ENCODE measurements at regions not wholly inside any gene's neighbourhood (a gene's known extent, or its start where the extent isn't known, plus 50 kb on each side); places are given as distances from the start of the nearest gene placed in this dataset.

DNA sequence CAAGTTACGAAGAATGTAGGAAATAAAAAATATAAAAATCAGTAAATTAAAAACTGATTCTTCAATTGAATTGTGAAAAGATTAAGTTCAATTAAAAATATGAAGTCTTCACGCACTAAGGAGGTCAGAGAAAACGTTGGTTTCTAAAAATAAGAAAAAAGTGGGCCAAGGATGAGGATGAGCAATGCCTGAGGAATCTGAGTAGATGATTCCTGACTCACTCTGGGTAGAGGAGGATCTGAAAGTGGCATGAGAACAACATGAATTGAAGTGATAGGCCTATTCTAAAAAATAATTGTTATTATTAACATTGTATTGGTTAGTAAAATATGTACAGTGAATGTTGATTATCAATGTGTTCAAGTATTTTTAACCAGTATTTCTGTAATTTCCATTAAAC lies 444.2 kb downstream of the GRIA2 start:
- no peak overlapping the region for H3K4me2 ChIP-seq
- no peak overlapping the region for H3K4me3 ChIP-seq
- TF ChIP-seq Cebpa-rat (IDR thresholded peaks at IDR 0.05) = no peak
- no peaks in the 10 kb centered on the region for H3K4me1 ChIP-seq
- no peaks in the 10 kb centered on the region for H3K36me3 ChIP-seq
- no peaks in the 10 kb centered on the region for H3K27me3 ChIP-seq
- H3K9ac ChIP-seq = no peak overlapping the region
- H4K20me1 ChIP-seq = no peaks in the 10 kb centered on the region
- H3K27ac ChIP-seq = no peak overlapping the region
- no peaks in the 10 kb centered on the region for H3K9me3 ChIP-seq

DNA sequence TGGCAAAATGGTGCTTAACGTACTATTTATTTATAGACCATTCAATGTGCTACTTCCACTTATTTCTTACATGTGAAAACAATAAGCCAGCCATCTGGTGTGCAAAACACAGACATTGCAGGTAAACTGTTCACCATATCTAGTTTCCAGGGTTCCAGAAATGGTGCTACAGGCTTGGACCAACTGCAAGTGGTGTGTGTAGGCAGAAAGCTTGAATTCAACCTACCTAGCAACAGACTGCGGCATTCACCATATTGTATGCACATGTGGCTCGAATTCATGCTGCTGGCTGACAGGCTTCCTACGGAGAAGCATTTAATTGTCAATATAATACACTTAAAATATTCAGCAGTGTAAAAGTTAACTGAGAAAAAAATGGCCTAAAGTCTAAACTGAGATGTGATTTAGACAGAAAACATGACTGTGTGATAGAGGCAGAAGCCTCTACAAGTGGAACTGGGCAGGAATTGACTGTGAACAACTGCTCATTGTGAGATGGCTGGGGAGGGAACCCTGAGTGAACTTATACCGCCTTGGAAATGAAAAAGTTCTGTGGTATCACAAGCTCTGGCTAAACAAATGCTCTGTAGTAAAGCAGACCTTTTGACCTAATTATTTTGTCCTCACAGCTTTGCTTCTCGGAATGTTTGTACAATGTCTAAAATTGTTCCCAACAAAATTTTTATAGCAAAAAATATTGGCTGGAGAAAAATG lies 434.7 kb downstream of the GRIA2 start:
- no peak overlapping the region for H3K27ac ChIP-seq
- H3K4me1 ChIP-seq = no peaks in the 10 kb centered on the region
- no peak overlapping the region for H3K4me3 ChIP-seq
- no peak for TF ChIP-seq Cebpa-rat (IDR thresholded peaks at IDR 0.05)
- no peaks in the 10 kb centered on the region for H3K36me3 ChIP-seq
- H3K4me2 ChIP-seq = no peak overlapping the region
- no peak overlapping the region for H3K9ac ChIP-seq
- no peaks in the 10 kb centered on the region for H3K9me3 ChIP-seq
- H3K27me3 ChIP-seq = no peaks in the 10 kb centered on the region
- H4K20me1 ChIP-seq = no peaks in the 10 kb centered on the region

GRCh38 chr4:157643257-157643656 lies 422.7 kb downstream of the GRIA2 start:
- Histone ChIP-seq H3K4me1 (no peaks in the 10 kb centered on the region), H3K4me3 (no peak overlapping the region), H3K9ac (no peak overlapping the region), H3K4me2 (no peak overlapping the region), H3K27ac (no peak overlapping the region), H3K27me3 (no peaks in the 10 kb centered on the region), H4K20me1 (no peaks in the 10 kb centered on the region), H3K9me3 (no peaks in the 10 kb centered on the region; the same call in 1 of the 2 replicates), H3K36me3 (no peaks in the 10 kb centered on the region)
- TF ChIP-seq Cebpa-rat (IDR thresholded peaks at IDR 0.05) = no peak

- no peaks in the 10 kb centered on the region for H3K4me1 ChIP-seq
- no peak overlapping the region for H3K4me2 ChIP-seq
- no peak overlapping the region for H3K9ac ChIP-seq
- H4K20me1 ChIP-seq = no peaks in the 10 kb centered on the region
- H3K9me3 ChIP-seq = peaks cover 4% of the 10 kb centered on the region
- no peak for TF ChIP-seq Cebpa-rat (IDR thresholded peaks at IDR 0.05)
- no peaks in the 10 kb centered on the region for H3K36me3 ChIP-seq
- no peaks in the 10 kb centered on the region for H3K27me3 ChIP-seq
- H3K4me3 ChIP-seq = no peak overlapping the region
- no peak overlapping the region for H3K27ac ChIP-seq
Measured at GRCh38 chr4:157634057-157634456, 413.5 kb downstream of the GRIA2 start.

GRCh38 chr4:157616741-157617472 lies 396.4 kb downstream of the GRIA2 start:
- no peak overlapping the region for H3K4me2 ChIP-seq
- no peaks in the 10 kb centered on the region for H3K4me1 ChIP-seq
- no peaks in the 10 kb centered on the region for H4K20me1 ChIP-seq
- no peak overlapping the region for H3K4me3 ChIP-seq
- H3K9ac ChIP-seq = no peak overlapping the region
- no peak overlapping the region for H3K27ac ChIP-seq
- H3K27me3 ChIP-seq = no peaks in the 10 kb centered on the region
- no peak for TF ChIP-seq Cebpa-rat (IDR thresholded peaks at IDR 0.05)
- no peaks in the 10 kb centered on the region for H3K9me3 ChIP-seq
- no peaks in the 10 kb centered on the region for H3K36me3 ChIP-seq

GRCh38 chr4:157607996-157608395 lies 387.5 kb downstream of the GRIA2 start:
- no peaks in the 10 kb centered on the region for H4K20me1 ChIP-seq
- H3K4me2 ChIP-seq = no peak overlapping the region
- H3K4me1 ChIP-seq = no peaks in the 10 kb centered on the region
- H3K27me3 ChIP-seq = no peaks in the 10 kb centered on the region
- no peaks in the 10 kb centered on the region for H3K36me3 ChIP-seq
- H3K9me3 ChIP-seq = no peaks in the 10 kb centered on the region
- no peak overlapping the region for H3K4me3 ChIP-seq
- H3K27ac ChIP-seq = no peak overlapping the region
- H3K9ac ChIP-seq = no peak overlapping the region
- no peak for TF ChIP-seq Cebpa-rat (IDR thresholded peaks at IDR 0.05)

DNA sequence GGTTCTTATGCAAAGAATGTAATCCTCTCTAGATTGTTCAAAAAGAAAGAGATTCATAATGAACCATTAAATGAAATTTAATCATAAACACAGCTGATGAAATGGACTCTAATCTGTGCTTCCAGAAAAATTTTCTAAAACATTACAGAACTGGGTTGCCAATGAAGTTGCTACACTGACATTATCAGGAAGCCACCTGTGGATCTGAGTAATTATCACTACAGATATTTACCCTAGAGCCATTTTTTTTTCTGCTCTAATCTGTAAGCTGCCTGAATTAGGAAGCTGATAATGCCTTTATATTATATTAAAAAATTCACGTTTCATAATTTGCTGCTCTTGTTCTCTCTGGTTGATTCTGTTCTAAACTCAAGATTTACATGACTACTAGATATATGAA lies 380.1 kb downstream of the GRIA2 start:
- H3K4me2 ChIP-seq = no peak overlapping the region
- H3K4me1 ChIP-seq = no peaks in the 10 kb centered on the region
- H3K27me3 ChIP-seq = no peaks in the 10 kb centered on the region
- no peak for TF ChIP-seq Cebpa-rat (IDR thresholded peaks at IDR 0.05)
- no peaks in the 10 kb centered on the region for H4K20me1 ChIP-seq
- no peak overlapping the region for H3K4me3 ChIP-seq
- H3K9me3 ChIP-seq = no peaks in the 10 kb centered on the region
- no peaks in the 10 kb centered on the region for H3K36me3 ChIP-seq
- H3K9ac ChIP-seq = no peak overlapping the region
- no peak overlapping the region for H3K27ac ChIP-seq

DNA sequence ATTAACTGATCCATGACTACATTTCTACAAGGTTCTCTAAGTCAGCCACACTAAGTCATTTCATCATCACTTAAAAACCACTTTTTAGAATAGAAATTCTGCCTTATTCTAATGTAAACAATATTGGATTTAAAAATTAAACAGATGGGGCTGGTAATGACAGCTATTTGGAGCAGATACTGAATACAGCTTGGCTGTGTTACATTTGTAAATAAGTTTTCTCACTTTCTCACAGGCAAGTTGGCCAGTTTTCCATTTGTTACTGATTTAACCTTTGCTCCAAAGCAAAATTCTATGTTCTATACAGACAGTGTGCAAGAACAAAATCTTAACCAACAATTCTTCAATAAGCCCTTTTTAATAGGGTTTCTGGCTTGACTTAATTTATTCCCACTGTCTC lies 370.7 kb downstream of the GRIA2 start:
- no peak overlapping the region for H3K27ac ChIP-seq
- H3K36me3 ChIP-seq = no peaks in the 10 kb centered on the region
- no peaks in the 10 kb centered on the region for H3K9me3 ChIP-seq
- no peak overlapping the region for H3K9ac ChIP-seq
- no peak for TF ChIP-seq Cebpa-rat (IDR thresholded peaks at IDR 0.05)
- no peaks in the 10 kb centered on the region for H4K20me1 ChIP-seq
- no peak overlapping the region for H3K4me3 ChIP-seq
- H3K27me3 ChIP-seq = no peaks in the 10 kb centered on the region
- H3K4me1 ChIP-seq = no peaks in the 10 kb centered on the region
- H3K4me2 ChIP-seq = no peak overlapping the region

GRCh38 chr4:157590679-157591078 lies 370.2 kb downstream of the GRIA2 start:
- Histone ChIP-seq H3K9me3 (no peaks in the 10 kb centered on the region), H3K9ac (no peak overlapping the region), H3K27ac (no peak overlapping the region), H3K4me2 (no peak overlapping the region), H3K4me3 (no peak overlapping the region), H3K27me3 (no peaks in the 10 kb centered on the region), H3K36me3 (no peaks in the 10 kb centered on the region), H4K20me1 (no peaks in the 10 kb centered on the region), H3K4me1 (no peaks in the 10 kb centered on the region)
- TF ChIP-seq Cebpa-rat (IDR thresholded peaks at IDR 0.05) = no peak

- no peaks in the 10 kb centered on the region for H3K27me3 ChIP-seq
- H4K20me1 ChIP-seq = no peaks in the 10 kb centered on the region
- no peak overlapping the region for H3K9ac ChIP-seq
- H3K36me3 ChIP-seq = no peaks in the 10 kb centered on the region
- no peaks in the 10 kb centered on the region for H3K4me1 ChIP-seq
- no peak overlapping the region for H3K4me3 ChIP-seq
- H3K27ac ChIP-seq = no peak overlapping the region
- no peak overlapping the region for H3K4me2 ChIP-seq
- H3K9me3 ChIP-seq = no peaks in the 10 kb centered on the region
- no peak for TF ChIP-seq Cebpa-rat (IDR thresholded peaks at IDR 0.05)
Measured at GRCh38 chr4:157587681-157588423, 367.3 kb downstream of the GRIA2 start.
